NT2/D1 (cell line): ENCODE measurements at regions not wholly inside any gene's neighbourhood (a gene's known extent, or its start where the extent isn't known, plus 50 kb on each side); places are given as distances from the start of the nearest gene placed in this dataset.
"Not testable (repeated sequence)": the region's sequence is repeated elsewhere in the genome, so short reads cannot be mapped to it uniquely, and the experiment has no call there.

ENCODE experiments used
- YY1 ChIP-seq: IDR thresholded peaks from 2 replicates; pipeline ENCODE4 v1.6.1; 2011; ENCODE audit not compliant: insufficient read length, insufficient read depth
- ZNF274 ChIP-seq: IDR thresholded peaks from 2 replicates; pipeline ENCODE4 v1.6.1; 2011; ENCODE audit warnings: mild to moderate bottlenecking, low read depth, low read length

DNA sequence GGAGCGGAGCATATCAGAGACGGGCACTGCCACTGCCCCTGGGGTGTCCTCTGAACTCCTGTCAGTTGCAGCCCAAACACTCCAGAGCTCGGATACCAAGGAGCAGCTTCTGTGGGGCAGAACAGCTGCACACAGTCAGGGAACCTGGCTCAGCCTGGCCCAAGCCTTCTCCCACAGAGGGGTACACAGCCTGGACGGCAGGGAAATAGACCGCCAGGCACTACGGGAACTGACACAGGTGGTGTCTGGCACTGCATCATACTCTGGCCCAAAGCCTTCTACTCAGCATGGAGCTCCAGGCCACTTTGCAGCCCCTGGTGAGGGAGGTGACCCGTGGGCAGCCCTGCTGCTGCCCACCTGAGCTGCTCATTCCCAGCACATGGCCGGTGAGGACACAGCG lies 204.5 kb downstream of the CEP170 start:
- not testable (repeated sequence) for TF ChIP-seq YY1, ZNF274
